K562 (cell line): ENCODE measurements at regions not wholly inside any gene's neighbourhood (a gene's known extent, or its start where the extent isn't known, plus 50 kb on each side); places are given as distances from the start of the nearest gene placed in this dataset.

Experiments
- ATAC-seq: fragments of 200-7000 bp; cut with Tn5 transposase; 3 replicates; pipeline ENCODE4 v1.9.1; 2020; ENCODE audit warnings: moderate library complexity
- BruUV-seq: library from RNA; stranded (reverse); fragments of 400-500 nt; replicated peaks from 2 replicates; lab custom pipeline; 2021; lab: Mats Ljungman, UMichigan
- CTCF ChIA-PET: fragments of 300-600 bp; formaldehyde crosslinking; extraction: SDS; loops from one replicate; lab custom pipeline; 2021; ENCODE audit warnings: low intra/inter-chr PET ratio; lab: Yijun Ruan, JAX
- POLR2A ChIA-PET: fragments of 300-600, 350-650 bp; sonication (Branson Sonifier 250); formaldehyde crosslinking; extraction: SDS; loops from one replicate; lab custom pipeline; 2021; ENCODE audit warnings: antibody characterized with exemption, inconsistent platforms; lab: Yijun Ruan, JAX
- DNase-seq, 4 experiments: peaks; one replicate each; pipeline versions ENCODE4 v3.0.0 to v3.0.0-alpha.2; 2011 to 2018; ENCODE audit warnings: low spot score in 3 of 4, mixed read lengths in 3 of 4; ENCODE audit errors: extremely low read depth in 1 of 4
- FAIRE-seq: peaks from 2 replicates; lab custom pipeline; 2011; peaks lifted over from hg19 to GRCh38; lab: Jason Lieb, UNC
- H2AFZ ChIP-seq: 2 replicates; pipeline ENCODE4 v1.6.0; 2011; ENCODE audit warnings: low read depth, low read length, control low read depth, inconsistent platforms
- H3K27ac ChIP-seq: fragments of 200-600 bp; 3 replicates; pipeline ENCODE4 v1.8.0; 2011; ENCODE audit warnings: low read depth, mild to moderate bottlenecking, control low read depth, inconsistent platforms, low read length, moderate library complexity, mixed read lengths; ENCODE audit errors: extremely low read depth
- H3K27me3 ChIP-seq, 2 experiments: fragments of 300-600 bp in 1 of 2; 2 replicates in 1 of 2; 3 replicates in 1 of 2; pipeline versions ENCODE4 v1.6.0 to v1.8.0; 2011; ENCODE audit warnings: inconsistent platforms in 2 of 2, low read length in 2 of 2, mild to moderate bottlenecking in 1 of 2, mixed read lengths in 1 of 2, moderate library complexity in 1 of 2; ENCODE audit not compliant: control insufficient read depth in 2 of 2, insufficient read depth in 2 of 2
- H3K36me3 ChIP-seq: fragments of 300-600 bp; 3 replicates; pipeline ENCODE4 v1.8.0; 2011; ENCODE audit warnings: mild to moderate bottlenecking, low read length, inconsistent platforms; ENCODE audit not compliant: control insufficient read depth, insufficient read depth
- H3K4me1 ChIP-seq, 2 experiments: fragments of 200-600 bp in 1 of 2; replicated peaks in 1 of 2; 2 replicates in 1 of 2; 3 replicates in 1 of 2; pipeline versions ENCODE4 v1.5.1 to v1.8.0; 2011; ENCODE audit warnings: inconsistent platforms in 2 of 2, low read length in 2 of 2, mild to moderate bottlenecking in 1 of 2, mixed read lengths in 1 of 2, moderate library complexity in 1 of 2; ENCODE audit not compliant: control insufficient read depth in 2 of 2, insufficient read depth in 2 of 2
- H3K4me2 ChIP-seq: 2 replicates; pipeline ENCODE4 v1.6.1; 2011; ENCODE audit warnings: low read length, control low read depth, inconsistent platforms, mixed read lengths; ENCODE audit not compliant: insufficient read depth
- H3K4me3 ChIP-seq: fragments of 200-600 bp; sonication (generic), shearing (Covaris generic); 2 replicates; pipeline ENCODE4 v1.5.1; 2016; ENCODE audit warnings: control low read depth, inconsistent platforms
- H3K79me2 ChIP-seq: fragments of 200-600 bp; 3 replicates; pipeline ENCODE4 v1.8.0; 2011; ENCODE audit warnings: low read length, inconsistent platforms; ENCODE audit not compliant: control insufficient read depth, insufficient read depth
- H3K9ac ChIP-seq, 2 experiments: 2 replicates each; pipeline versions ENCODE4 v1.6.0 to v1.6.1; 2011; ENCODE audit warnings: low read depth in 2 of 2, low read length in 2 of 2, control low read depth in 1 of 2, inconsistent platforms in 1 of 2, mild to moderate bottlenecking in 1 of 2, mixed read lengths in 1 of 2; ENCODE audit not compliant: insufficient read depth in 1 of 2
- H3K9me1 ChIP-seq: one replicate; pipeline ENCODE4 v1.6.0; 2011; ENCODE audit warnings: inconsistent platforms, mild to moderate bottlenecking, low read length, moderate library complexity; ENCODE audit not compliant: control insufficient read depth, insufficient read depth
- H3K9me3 ChIP-seq: replicated peaks from 2 replicates; pipeline ENCODE4 v1.5.1; 2011; ENCODE audit warnings: low read depth, low read length, inconsistent platforms; ENCODE audit not compliant: control insufficient read depth, insufficient read depth
- H4K20me1 ChIP-seq: replicated peaks from 2 replicates; pipeline ENCODE4 v1.6.1; 2011; ENCODE audit warnings: low read length, inconsistent platforms, mixed read lengths; ENCODE audit not compliant: control insufficient read depth, insufficient read depth
- CHD2 ChIP-seq: IDR thresholded peaks from 2 replicates; pipeline ENCODE4 v1.6.1; 2011; ENCODE audit warnings: low read depth, low read length
- KLF13 ChIP-seq: fragments of 450-650 bp; IDR thresholded peaks from 2 replicates; pipeline ENCODE4 v1.6.1; 2016; ENCODE audit warnings: missing genetic modification characterization, low read depth, mild to moderate bottlenecking, missing compliant biosample characterization, moderate library complexity, borderline replicate concordance
- MAZ ChIP-seq, 2 experiments: fragments of 450-650 bp in 1 of 2; sonication (generic) in 1 of 2; formaldehyde crosslinking; IDR thresholded peaks in 1 of 2; conservative IDR thresholded peaks in 1 of 2; 2 replicates each; pipeline versions ENCODE4 v1.4.0 to v1.5.0; 2020; ENCODE audit warnings: mild to moderate bottlenecking in 1 of 2, missing genetic modification reagents in 1 of 2
- PKNOX1 ChIP-seq: fragments of 450-650 bp; IDR thresholded peaks from 2 replicates; pipeline ENCODE4 v1.6.1; 2016
- TFAM ChIP-seq: fragments of 250-450 bp; sonication (Bioruptor Pico); conservative IDR thresholded peaks from 2 replicates; pipeline ENCODE4 v1.5.0; 2021; ENCODE audit warnings: mild to moderate bottlenecking, moderate library complexity
- WGBS: fragments of 100-300 bp; shearing (Covaris generic); methylation state at CpG from one replicate; pipeline ENCODE4 v1.1.6; 2016; ENCODE audit warnings: low coverage, mixed read lengths; ENCODE audit not compliant: insufficient coverage; ENCODE audit errors: missing lambda C conversion rate; 5-methylcytosine and 5-hydroxymethylcytosine counted together
- in situ Hi-C: fragments of 300-500 bp; cut with MboI; formaldehyde crosslinking; loops from 4 replicates; pipeline ENCODE4 v1.15.0; 2018; ENCODE audit warnings: inconsistent platforms, mixed read lengths
- intact Hi-C: fragments of 100-400 bp; cut with micrococcal nuclease; formaldehyde crosslinking; loops from 2 replicates; pipeline ENCODE4 v1.14.2; 2022

GRCh38 chr3:63126530-63126929 is 151.6 kb upstream of the SYNPR start:
- no peaks in the 10 kb centered on the region for H4K20me1 ChIP-seq
- no peak overlapping the region for H2AFZ ChIP-seq
- DNase-seq (no peak), FAIRE-seq (no peak)
- ChIA-PET POLR2A (no interaction called here), CTCF (no interaction called here)
- no peak overlapping the region for H3K27ac ChIP-seq
- BruUV-seq: no TSS peak
- H3K79me2 ChIP-seq: no peaks in the 10 kb centered on the region
- no peaks in the 10 kb centered on the region for H3K27me3 ChIP-seq
- no peak overlapping the region for H3K4me2 ChIP-seq
- H3K4me1 ChIP-seq: no peaks in the 10 kb centered on the region
- no peak overlapping the region for H3K9ac ChIP-seq
- TF ChIP-seq PKNOX1: no peak
- TF ChIP-seq, all 486 proteins: peak for 0
- Histone ChIP-seq H3K4me3 (no peak overlapping the region), H3K36me3 (no peaks in the 10 kb centered on the region), H3K9me3 (no peaks in the 10 kb centered on the region), H3K9me1 (no peaks in the 10 kb centered on the region)
- 0% methylated on average over 2 of the region's 2 CpGs for WGBS
- ATAC-seq: no peak
- in situ Hi-C loops: no loop called here
- intact Hi-C loops: no loop called here

- Histone ChIP-seq H2AFZ (no peak overlapping the region), H3K9me3 (no peaks in the 10 kb centered on the region), H3K9me1 (no peaks in the 10 kb centered on the region), H3K36me3 (no peaks in the 10 kb centered on the region), H3K27me3 (no peaks in the 10 kb centered on the region), H3K9ac (no peak overlapping the region), H3K4me3 (no peak overlapping the region), H3K79me2 (no peaks in the 10 kb centered on the region), H4K20me1 (no peaks in the 10 kb centered on the region), H3K4me2 (no peak overlapping the region), H3K27ac (no peak overlapping the region), H3K4me1 (no peaks in the 10 kb centered on the region)
- CTCF ChIA-PET: no interaction called here
- intact Hi-C loops (no loop called here), in situ Hi-C loops (no loop called here)
- 0% methylated on average over 3 of the region's 3 CpGs for WGBS
- ATAC-seq: no peak
- POLR2A ChIA-PET: no interaction called here
- no peak for DNase-seq
- FAIRE-seq: no peak
- no peak for TF ChIP-seq MAZ (CRISPR knock-in tag; conservative IDR thresholded peaks at IDR 0.05 in 1 of 2, IDR thresholded peaks at IDR 0.05 in 1 of 2)
- no peak for TF ChIP-seq KLF13 (tag)
- no peak for TF ChIP-seq TFAM (CRISPR knock-in tag)
- no peak for TF ChIP-seq CHD2
- BruUV-seq: no TSS peak
Observed at GRCh38 chr3:63128380-63128779, 149.7 kb upstream of the SYNPR start.
